ENCODE measurements at regions not wholly inside any gene's neighbourhood (a gene's known extent, or its start where the extent isn't known, plus 50 kb on each side); places are given as distances from the start of the nearest gene placed in this dataset.
A peak's percentile ranks its signal among the peaks of the same experiment; 100 is the strongest.

- no peak overlapping the region for H3K4me3 ChIP-seq (ENCODE audit: low read length)
- TF ChIP-seq, protein P1, sequence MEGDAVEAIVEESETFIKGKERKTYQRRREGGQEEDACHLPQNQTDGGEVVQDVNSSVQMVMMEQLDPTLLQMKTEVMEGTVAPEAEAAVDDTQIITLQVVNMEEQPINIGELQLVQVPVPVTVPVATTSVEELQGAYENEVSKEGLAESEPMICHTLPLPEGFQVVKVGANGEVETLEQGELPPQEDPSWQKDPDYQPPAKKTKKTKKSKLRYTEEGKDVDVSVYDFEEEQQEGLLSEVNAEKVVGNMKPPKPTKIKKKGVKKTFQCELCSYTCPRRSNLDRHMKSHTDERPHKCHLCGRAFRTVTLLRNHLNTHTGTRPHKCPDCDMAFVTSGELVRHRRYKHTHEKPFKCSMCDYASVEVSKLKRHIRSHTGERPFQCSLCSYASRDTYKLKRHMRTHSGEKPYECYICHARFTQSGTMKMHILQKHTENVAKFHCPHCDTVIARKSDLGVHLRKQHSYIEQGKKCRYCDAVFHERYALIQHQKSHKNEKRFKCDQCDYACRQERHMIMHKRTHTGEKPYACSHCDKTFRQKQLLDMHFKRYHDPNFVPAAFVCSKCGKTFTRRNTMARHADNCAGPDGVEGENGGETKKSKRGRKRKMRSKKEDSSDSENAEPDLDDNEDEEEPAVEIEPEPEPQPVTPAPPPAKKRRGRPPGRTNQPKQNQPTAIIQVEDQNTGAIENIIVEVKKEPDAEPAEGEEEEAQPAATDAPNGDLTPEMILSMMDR (conservative IDR thresholded peaks at IDR 0.05; ENCODE audit: low read depth, low read length) = no peak
- no peak for DNase-seq (ENCODE audit: low read depth)
Measured at GRCh38 chr11:119493712-119494111, 70.7 kb upstream of the THY1 start.

GRCh38 chr11:119491753-119492510 is 69.0 kb upstream of the THY1 start:
- no peak overlapping the region for H3K4me3 ChIP-seq (ENCODE audit: low read length)
- TF ChIP-seq, protein P1 (conservative IDR thresholded peaks at IDR 0.05; ENCODE audit: low read depth, low read length) = peak; percentile 56
- no peak for DNase-seq (ENCODE audit: low read depth)

GRCh38 chr11:119490253-119491006 is 67.5 kb upstream of the THY1 start:
- TF ChIP-seq, protein P1 (conservative IDR thresholded peaks at IDR 0.05; ENCODE audit: low read depth, low read length) = no peak
- no peak for DNase-seq (ENCODE audit: low read depth)
- H3K4me3 ChIP-seq (ENCODE audit: low read length) = no peak overlapping the region

DNA sequence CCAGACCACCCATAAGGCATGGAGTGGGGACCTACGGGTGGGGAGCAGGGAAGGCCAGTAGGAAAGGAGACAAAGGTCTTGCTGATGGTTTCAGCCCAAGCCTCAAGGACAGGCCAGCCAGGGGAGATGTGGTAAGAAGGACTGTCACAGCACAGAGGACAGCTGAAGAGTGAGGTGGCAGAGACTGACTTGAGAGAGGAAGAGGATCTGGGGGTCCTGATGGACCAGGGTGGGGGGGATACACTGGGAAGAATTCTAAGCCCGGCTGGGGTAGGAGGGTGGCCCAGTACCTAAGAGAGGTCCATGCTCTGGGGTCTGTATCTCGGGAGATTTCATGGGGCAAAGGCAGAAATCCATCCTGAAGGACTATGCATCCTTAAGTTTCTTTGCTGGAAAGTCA is 66.1 kb upstream of the THY1 start:
- DNase-seq (ENCODE audit: low read depth) = no peak
- TF ChIP-seq, protein P1 (conservative IDR thresholded peaks at IDR 0.05; ENCODE audit: low read depth, low read length) = no peak
- no peak overlapping the region for H3K4me3 ChIP-seq (ENCODE audit: low read length)

DNA sequence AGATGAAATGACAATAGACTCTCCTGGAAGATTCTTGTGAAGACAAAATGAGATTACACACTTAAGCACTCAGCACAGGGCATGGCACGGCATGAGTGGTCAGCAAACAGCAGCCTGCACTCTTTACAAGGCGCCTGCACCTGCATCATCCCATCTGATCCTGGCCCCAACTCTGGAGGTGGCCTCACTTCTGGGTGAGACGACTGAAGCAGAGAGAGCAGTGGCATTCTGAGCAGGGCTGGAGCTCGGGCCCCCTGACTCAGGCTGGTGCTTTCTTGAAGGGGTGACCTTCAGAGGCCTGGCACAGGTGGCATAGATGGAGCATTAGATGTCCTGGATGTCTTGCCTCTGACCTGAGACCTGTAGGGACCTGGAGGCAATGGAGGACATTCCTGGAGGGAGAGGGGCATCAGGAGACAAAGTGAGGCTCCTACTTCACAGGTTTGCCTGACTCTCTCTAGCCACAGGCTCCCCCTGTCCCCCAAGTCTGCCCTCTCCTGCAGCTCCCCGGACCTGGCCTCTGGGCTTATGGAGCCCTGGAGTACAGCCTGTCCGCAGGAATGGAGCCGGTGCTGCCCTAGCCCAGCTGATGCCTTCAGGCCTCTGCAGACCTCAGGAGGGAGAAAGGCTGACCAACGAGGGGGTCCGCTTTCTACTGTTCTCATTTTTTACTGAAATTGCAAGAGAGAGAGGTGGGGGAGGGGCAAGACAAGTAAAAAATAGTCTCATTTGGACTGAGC is 65.5 kb upstream of the THY1 start:
- TF ChIP-seq, protein P1 (conservative IDR thresholded peaks at IDR 0.05; ENCODE audit: low read depth, low read length) = no peak
- no peak for DNase-seq (ENCODE audit: low read depth)
- no peak overlapping the region for H3K4me3 ChIP-seq (ENCODE audit: low read length)

DNA sequence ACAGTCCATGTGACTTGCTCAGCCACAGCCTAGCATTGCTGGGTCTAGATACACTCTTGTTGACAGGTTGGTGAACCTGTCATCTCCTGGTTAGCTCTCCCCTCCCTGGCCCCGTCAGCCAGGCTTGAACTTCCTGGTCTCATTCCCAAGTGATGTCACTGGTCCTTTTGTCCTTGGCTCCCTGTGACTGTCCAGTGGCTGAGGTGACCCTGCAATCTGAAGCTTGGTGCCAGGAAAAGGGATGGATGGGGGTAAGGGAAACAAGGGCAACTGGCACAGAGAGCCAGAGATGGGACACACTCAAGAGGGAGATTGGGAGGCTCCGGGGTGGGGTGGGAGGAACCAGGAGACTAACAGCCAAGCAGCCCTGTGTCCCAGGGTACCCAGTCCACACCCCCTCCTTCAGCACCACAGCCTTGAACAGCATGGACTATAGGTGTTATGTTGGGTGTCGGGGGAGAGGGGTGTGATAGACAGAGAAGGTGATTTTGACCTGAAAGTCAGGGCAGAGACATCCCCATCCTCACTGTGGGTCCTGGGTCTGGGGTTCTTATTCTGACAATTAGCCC is 63.8 kb upstream of the THY1 start:
- TF ChIP-seq, protein P1 (conservative IDR thresholded peaks at IDR 0.05; ENCODE audit: low read depth, low read length) = no peak
- no peak for DNase-seq (ENCODE audit: low read depth)

More for the DNA sequence above, 63.8 kb upstream of the THY1 start:
- no peak overlapping the region for H3K4me3 ChIP-seq (ENCODE audit: low read length)
